Loucy (cell line): ENCODE measurements at regions not wholly inside any gene's neighbourhood (a gene's known extent, or its start where the extent isn't known, plus 50 kb on each side); places are given as distances from the start of the nearest gene placed in this dataset.

Experiments
- H2AFZ ChIP-seq: fragments of 200-600 bp; sonication (generic); 2 replicates; pipeline ENCODE4 v1.6.0; 2016; ENCODE audit warnings: antibody characterized with exemption, mild to moderate bottlenecking, low read length, moderate library complexity
- H3F3A ChIP-seq: fragments of 200-600 bp; 2 replicates; pipeline ENCODE4 v1.6.0; 2016; ENCODE audit warnings: antibody characterized with exemption, low read depth, mild to moderate bottlenecking
- H3K27me3 ChIP-seq: fragments of 200-600 bp; sonication (generic); 2 replicates; pipeline ENCODE4 v1.6.1; 2014; ENCODE audit warnings: low read length, mild to moderate bottlenecking; ENCODE audit not compliant: insufficient read depth, poor library complexity, severe bottlenecking
- H3K36me3 ChIP-seq: fragments of 200-600 bp; sonication (generic); 2 replicates; pipeline ENCODE4 v1.6.1; 2016; ENCODE audit warnings: low read length; ENCODE audit not compliant: insufficient read depth
- H3K4me1 ChIP-seq: fragments of 200-600 bp; sonication (generic); 2 replicates; pipeline ENCODE4 v1.5.1; 2014; ENCODE audit warnings: low read length, mild to moderate bottlenecking; ENCODE audit not compliant: insufficient read depth, poor library complexity, severe bottlenecking
- H3K4me2 ChIP-seq: fragments of 200-600 bp; sonication (generic); 2 replicates; pipeline ENCODE4 v1.6.0; 2014; ENCODE audit warnings: antibody characterized with exemption, low read length, low read depth, mild to moderate bottlenecking; ENCODE audit not compliant: poor library complexity, severe bottlenecking
- H3K4me3 ChIP-seq: fragments of 200-600 bp; sonication (generic); 2 replicates; pipeline ENCODE4 v1.5.1; 2014; ENCODE audit warnings: low read length, mild to moderate bottlenecking, mixed read lengths; ENCODE audit not compliant: poor library complexity, severe bottlenecking
- H3K79me2 ChIP-seq: fragments of 200-600 bp; sonication (generic); 2 replicates; pipeline ENCODE4 v1.6.1; 2014; ENCODE audit warnings: low read length; ENCODE audit not compliant: insufficient read depth
- H3K9ac ChIP-seq: fragments of 200-600 bp; sonication (generic); 2 replicates; pipeline ENCODE4 v1.6.0; 2014; ENCODE audit warnings: mild to moderate bottlenecking, low read depth, low read length, moderate library complexity; ENCODE audit not compliant: poor library complexity, severe bottlenecking
- H3K9me2 ChIP-seq: fragments of 200-600 bp; sonication (generic); replicated peaks from 2 replicates; pipeline ENCODE4 v1.6.1; 2016; ENCODE audit warnings: low read depth, low read length, mixed read lengths
- H3K9me3 ChIP-seq: fragments of 200-600 bp; sonication (generic); 2 replicates; pipeline ENCODE4 v1.6.1; 2014; ENCODE audit warnings: mild to moderate bottlenecking, antibody characterized with exemption, low read length, low read depth; ENCODE audit not compliant: insufficient read depth
- H4K20me1 ChIP-seq: fragments of 200-600 bp; sonication (generic); 2 replicates; pipeline ENCODE4 v1.6.0; 2014; ENCODE audit warnings: antibody characterized with exemption, low read length, mild to moderate bottlenecking; ENCODE audit not compliant: insufficient read depth, poor library complexity, severe bottlenecking
- CTCF ChIP-seq: fragments of 200-600 bp; sonication (generic); conservative IDR thresholded peaks from 2 replicates; pipeline ENCODE4 v1.5.1; 2014; ENCODE audit warnings: mild to moderate bottlenecking, antibody characterized with exemption, low read length
- EZH2phosphoT487 ChIP-seq: fragments of 200-600 bp; IDR thresholded peaks from 2 replicates; pipeline ENCODE4 v1.6.1; 2018; ENCODE audit warnings: antibody characterized with exemption, mild to moderate bottlenecking, moderate library complexity, borderline replicate concordance

GRCh38 chr5:164708831-164709230 is 1203.4 kb downstream of the MAT2B start:
- H3K4me2 ChIP-seq, result no peak overlapping the region
- H3K36me3 ChIP-seq, result no peaks in the 10 kb centered on the region
- no peak overlapping the region for H3K4me3 ChIP-seq
- H3K9ac ChIP-seq, result no peak overlapping the region
- H4K20me1 ChIP-seq, result no peaks in the 10 kb centered on the region
- H3K4me1 ChIP-seq, result no peaks in the 10 kb centered on the region
- H2AFZ ChIP-seq, result no peak overlapping the region
- no peaks in the 10 kb centered on the region for H3K27me3 ChIP-seq
- H3K79me2 ChIP-seq, result no peaks in the 10 kb centered on the region
- H3K9me3 ChIP-seq, result no peaks in the 10 kb centered on the region
- no peaks in the 10 kb centered on the region for H3K9me2 ChIP-seq
- no peak for TF ChIP-seq CTCF
- TF ChIP-seq EZH2phosphoT487, result no peak
- H3F3A ChIP-seq, result no peaks in the 10 kb centered on the region

GRCh38 chr5:164713682-164714081 is 1208.3 kb downstream of the MAT2B start:
- Histone ChIP-seq H3K9me3 (no peaks in the 10 kb centered on the region), H3K27me3 (no peaks in the 10 kb centered on the region), H3K9me2 (no peaks in the 10 kb centered on the region), H4K20me1 (no peaks in the 10 kb centered on the region), H3K36me3 (no peaks in the 10 kb centered on the region), H3K4me2 (no peak overlapping the region), H2AFZ (no peak overlapping the region), H3F3A (no peaks in the 10 kb centered on the region), H3K4me1 (no peaks in the 10 kb centered on the region), H3K4me3 (no peak overlapping the region), H3K79me2 (no peaks in the 10 kb centered on the region), H3K9ac (no peak overlapping the region)
- TF ChIP-seq CTCF, result no peak
- no peak for TF ChIP-seq EZH2phosphoT487

GRCh38 chr5:164721116-164721515 is 1215.7 kb downstream of the MAT2B start:
- TF ChIP-seq CTCF (no peak), EZH2phosphoT487 (no peak)
- no peaks in the 10 kb centered on the region for H3K9me3 ChIP-seq
- H3K79me2 ChIP-seq, result no peaks in the 10 kb centered on the region

More at GRCh38 chr5:164721116-164721515, 1215.7 kb downstream of the MAT2B start:
- H3K4me2 ChIP-seq, result no peak overlapping the region
- no peak overlapping the region for H3K9ac ChIP-seq
- no peaks in the 10 kb centered on the region for H3K4me1 ChIP-seq
- H3K4me3 ChIP-seq, result no peak overlapping the region
- H3F3A ChIP-seq, result no peaks in the 10 kb centered on the region
- no peaks in the 10 kb centered on the region for H4K20me1 ChIP-seq
- H3K9me2 ChIP-seq, result no peaks in the 10 kb centered on the region
- no peaks in the 10 kb centered on the region for H3K36me3 ChIP-seq
- H3K27me3 ChIP-seq, result no peaks in the 10 kb centered on the region
- no peak overlapping the region for H2AFZ ChIP-seq
